ENCODE measurements at regions not wholly inside any gene's neighbourhood (a gene's known extent, or its start where the extent isn't known, plus 50 kb on each side); places are given as distances from the start of the nearest gene placed in this dataset.
"Not testable (repeated sequence)": the region's sequence is repeated elsewhere in the genome, so short reads cannot be mapped to it uniquely, and the experiment has no call there.

DNA sequence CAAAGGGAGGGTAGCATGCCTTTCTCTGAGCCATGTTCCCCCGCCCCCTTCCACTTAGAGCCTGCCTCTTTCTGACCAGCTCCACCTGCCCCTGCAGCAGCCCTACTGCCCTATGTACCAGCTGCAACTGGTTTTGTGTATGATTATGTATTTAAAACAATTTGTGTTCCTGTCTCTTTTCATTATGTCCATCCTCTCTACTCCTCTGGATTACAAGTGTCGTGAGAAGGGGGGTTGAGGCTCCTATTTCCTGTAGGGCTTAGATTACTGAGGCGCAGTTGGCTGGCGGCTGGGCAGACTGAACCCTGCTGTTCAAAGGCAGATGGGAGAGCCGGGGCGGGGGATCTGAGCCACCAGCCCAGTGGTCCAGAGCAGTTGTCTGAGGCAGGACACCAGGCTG lies 213.3 kb downstream of the KCNRG start:
- DNase-seq (ENCODE audit: low read depth in 2 of 2) = no peak

DNA sequence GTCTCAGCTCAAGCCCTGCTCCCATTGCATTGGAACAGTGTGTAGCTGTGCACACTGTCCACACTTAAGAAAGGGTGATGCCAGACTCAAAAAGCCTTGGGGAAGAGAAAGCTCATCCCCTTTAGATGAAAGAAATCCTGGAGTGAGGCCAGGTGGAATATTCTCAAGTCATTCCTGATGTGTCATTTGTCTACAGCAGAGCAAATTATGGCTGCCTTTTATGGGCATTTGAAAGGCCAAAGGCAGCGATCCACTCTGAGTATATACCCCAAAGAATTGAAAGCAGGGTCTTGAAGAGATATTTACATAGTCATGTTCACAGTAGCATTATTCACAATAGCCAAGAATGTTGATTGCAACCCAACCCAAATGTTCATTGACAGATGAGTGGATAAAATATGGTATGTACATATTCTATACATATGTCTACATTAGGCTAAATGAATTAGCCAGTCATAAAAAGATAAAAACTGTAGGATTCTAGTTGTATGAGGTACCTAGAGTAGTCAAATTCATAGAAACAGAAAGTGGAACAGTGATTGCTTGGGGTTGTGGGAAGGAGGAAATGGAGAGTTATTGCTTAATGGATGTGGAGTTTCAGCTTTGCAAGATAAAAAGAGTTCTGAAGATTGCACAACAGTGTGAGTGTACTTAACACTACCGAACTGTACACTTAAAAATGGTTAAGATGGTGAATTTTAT lies 214.9 kb downstream of the KCNRG start:
- peak; percentile 57 to 69 for DNase-seq (ENCODE audit: low read depth in 2 of 2)

DNA sequence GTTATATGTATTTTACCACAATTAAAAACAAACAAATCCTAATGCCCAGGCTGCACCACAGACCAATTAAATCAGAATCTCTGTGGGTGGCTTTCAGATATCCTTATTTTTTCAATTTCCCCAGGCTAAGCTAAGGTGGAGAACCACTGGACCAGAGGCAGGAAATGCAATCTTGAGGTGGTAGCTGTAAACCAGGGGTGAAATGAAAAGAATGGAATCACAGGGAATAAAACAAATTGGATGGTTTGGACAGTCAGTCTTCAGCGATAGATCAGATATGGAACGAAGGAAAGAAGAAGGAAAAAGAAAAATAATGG lies 215.4 kb downstream of the KCNRG start:
- no peak for DNase-seq (ENCODE audit: low read depth in 2 of 2)

DNA sequence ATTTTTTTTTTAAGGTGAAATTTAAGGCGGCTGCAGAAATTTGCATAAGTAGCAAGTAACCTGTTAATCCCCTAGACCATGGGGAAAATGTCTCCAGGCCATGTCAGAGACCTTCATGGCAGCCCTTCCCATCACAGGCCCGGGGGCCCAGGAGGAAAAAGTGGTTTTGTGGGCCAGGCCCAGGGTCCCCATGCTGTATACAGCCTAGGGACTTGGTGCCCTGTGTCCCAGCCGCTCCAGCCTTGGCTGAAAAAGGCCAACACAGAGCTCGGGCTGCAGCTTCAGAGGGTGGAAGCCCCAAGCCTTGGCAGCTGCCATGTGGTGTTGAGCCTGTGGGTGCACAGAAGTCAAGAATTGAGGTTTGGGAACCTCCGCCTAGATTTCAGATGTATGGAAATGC lies 218.3 kb downstream of the KCNRG start:
- not testable (repeated sequence) for DNase-seq (ENCODE audit: low read depth in 2 of 2)

DNA sequence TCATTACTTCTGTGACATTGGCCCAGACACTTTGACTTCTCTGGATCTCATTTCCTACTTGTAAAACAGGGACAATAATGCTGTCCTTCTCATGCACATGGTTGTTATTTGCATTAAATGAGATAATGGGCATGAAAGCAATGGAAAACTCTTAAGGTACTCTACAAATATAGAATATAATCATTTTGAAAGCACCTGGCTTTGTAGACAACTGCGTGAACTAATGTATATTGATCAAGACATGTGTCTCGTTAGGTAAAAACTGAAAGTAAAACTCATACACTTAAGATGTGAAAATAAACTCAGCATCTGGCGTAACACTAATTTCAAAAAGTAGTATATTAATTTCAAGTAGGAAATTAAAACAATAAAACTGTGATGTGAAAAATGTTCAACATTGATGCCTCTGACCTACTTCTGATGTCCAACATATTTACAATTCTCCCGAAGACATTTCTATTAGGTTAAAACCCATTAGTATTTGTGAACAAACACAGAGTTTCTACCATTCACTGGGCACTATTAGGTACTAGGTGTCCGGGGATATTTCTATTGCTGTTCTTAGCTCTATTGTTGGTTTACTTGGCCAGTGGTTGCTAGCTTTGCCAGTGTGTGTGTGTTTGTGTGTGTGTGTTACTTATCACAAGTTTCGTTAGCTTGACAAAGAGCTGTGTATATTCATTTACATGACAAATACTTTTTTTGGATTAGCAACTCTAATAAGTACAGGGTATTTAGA lies 220.5 kb downstream of the KCNRG start:
- no peak for DNase-seq (ENCODE audit: low read depth in 2 of 2)

DNA sequence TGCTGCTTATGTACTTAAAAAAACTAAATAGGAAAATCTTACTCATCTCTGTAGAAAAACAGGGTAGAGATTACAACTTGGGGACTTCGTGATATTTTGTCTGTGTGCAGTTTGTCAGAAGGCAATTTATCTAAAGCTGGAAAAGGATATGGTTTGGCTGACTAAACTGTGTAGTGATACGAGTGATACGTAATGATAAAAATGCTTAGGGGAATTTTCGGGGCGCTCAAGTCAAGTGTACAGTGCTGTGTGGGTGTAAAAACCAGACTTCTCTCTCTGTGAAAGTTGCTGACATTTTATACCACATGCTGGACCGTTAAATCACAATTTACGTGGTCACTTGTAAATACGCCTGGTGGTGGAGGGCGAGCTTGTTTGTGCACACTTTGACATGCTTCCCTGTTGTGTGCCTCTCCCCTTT lies 221.7 kb downstream of the KCNRG start:
- DNase-seq (ENCODE audit: low read depth in 2 of 2) = no peak

DNA sequence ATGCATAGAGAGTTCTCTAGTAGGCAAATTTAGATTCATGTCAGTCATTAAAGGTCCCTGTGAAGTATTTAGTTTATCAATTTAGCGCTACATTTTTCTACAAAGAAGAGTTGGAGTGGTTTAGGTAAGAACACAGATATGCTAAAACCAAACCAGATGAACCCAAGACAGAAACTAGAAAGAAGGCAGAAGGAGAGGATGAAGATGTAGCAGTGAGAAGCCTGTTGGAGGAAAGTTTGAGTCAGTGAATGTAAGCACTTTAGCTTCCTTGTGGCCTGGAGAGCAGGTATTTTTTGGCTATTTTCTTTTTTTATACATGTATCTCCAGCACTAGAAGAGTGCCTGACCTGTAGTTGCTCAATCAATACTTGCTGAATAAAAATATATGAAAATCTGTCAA lies 223.7 kb downstream of the KCNRG start:
- no peak for DNase-seq (ENCODE audit: low read depth in 2 of 2)

DNA sequence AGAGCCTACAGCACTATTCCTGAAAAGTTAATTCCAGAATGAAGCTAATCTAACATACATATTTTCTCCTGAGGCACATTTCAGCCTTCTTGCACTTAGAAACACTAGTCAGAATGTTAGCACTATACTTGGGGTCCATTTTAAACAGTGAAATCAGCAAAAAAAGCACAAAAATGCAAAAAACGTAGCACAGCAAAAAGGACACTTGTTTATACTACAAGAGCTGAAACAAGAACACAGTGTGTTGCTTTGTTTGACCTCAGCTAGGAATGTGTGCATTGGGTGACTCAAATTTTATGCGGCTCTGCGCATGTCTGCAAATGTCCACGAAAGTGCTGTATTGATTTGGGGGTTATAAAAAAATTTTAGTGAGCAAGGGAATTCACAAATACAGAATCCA lies 226.2 kb downstream of the KCNRG start:
- DNase-seq (ENCODE audit: low read depth in 2 of 2) = no peak

DNA sequence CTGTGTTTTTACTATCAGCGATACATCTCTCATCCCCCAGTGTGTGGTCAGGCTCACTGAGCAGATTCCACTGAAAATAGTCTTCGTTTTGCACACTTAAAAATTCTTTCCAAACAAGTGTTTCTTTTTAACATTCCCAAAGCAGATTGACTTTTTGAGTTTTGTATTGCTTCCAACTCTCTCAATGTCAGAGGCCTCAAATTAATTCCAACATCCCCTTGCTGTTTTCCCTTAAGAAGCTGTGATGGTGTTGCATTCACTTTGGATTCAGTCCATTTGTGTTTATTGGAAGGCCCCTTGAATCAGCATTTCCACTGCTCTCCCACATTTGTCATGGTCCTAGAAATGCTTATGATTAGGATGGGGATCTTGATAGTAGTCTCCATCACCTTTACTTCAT lies 228.7 kb downstream of the KCNRG start:
- no peak for DNase-seq (ENCODE audit: low read depth in 2 of 2)

DNA sequence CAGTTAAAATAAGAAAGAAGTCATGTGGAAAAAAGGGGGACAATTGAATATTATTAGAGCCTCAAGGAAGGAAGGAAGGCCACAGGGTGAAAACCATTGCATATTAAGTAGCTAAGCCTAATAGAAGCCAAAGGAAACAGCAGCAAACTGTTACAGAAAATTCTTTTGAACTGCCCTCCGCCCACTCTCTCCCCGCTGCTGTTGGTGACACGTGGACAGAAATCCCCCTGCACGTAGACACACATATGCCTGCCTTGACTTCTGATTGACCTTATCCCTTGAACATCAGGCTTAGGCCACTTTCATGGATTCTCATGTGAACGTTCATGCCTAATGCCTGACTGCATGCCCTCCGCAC lies 229.1 kb downstream of the KCNRG start:
- DNase-seq (ENCODE audit: low read depth in 2 of 2) = no peak

DNA sequence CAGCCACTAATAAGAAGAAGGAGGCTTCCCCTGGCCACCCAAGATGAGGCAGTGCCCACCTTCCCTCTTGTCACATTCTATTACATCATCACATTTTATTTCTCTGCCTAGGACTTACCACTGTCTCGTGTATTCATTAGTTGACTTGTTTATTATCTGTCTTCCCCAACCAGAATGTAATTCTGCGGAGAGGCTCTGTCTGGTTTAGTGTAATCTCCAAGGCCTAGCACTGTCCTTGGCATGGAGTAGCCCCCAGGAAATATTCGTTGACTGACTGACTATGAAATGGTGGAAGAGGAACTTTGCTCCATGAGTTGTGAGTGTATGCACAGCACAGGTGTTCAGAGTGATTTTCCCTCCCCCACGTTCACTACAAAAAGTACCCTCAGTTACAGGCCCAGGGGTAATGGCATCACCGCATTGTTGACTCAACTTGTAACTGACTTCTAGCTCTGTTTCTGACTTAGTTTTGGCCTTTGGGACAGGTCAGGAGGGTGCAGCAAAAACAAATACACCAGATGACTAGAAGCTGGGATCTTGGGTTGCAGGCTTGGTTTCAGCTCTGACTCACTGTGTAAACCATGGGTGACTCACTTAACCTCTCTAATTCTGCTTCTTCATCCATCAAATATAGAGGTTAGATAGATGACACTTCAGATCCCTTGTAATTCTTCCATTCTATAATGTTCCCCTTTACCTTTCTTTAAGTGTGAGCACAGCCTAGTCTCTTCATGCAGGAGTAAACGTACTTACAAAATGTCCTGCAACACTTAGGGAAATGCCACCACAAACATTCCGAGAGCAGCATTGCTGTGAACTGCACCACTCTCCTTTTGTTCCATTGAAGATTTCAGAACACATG lies 229.7 kb downstream of the KCNRG start:
- DNase-seq (ENCODE audit: low read depth in 2 of 2) = peak; percentile 44 to 48

DNA sequence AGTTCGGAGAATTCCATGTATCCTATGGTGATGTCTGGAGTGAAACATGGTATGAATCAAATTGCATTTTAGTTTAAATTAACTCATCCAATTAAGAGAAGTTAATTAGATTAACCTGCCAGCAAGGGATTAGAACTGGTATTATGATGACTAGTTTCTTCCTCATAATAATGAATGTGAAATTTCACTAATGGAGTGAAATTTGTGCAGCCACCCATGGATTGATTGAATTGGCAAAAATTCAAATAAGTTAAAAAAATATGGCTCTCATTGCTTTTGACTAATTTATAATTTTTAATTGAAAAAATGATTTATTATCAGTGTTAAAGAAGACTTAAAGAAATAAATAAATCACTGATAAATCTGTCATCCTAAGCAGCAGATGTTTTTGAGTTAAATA lies 232.0 kb downstream of the KCNRG start:
- DNase-seq (ENCODE audit: low read depth in 2 of 2) = no peak

DNA sequence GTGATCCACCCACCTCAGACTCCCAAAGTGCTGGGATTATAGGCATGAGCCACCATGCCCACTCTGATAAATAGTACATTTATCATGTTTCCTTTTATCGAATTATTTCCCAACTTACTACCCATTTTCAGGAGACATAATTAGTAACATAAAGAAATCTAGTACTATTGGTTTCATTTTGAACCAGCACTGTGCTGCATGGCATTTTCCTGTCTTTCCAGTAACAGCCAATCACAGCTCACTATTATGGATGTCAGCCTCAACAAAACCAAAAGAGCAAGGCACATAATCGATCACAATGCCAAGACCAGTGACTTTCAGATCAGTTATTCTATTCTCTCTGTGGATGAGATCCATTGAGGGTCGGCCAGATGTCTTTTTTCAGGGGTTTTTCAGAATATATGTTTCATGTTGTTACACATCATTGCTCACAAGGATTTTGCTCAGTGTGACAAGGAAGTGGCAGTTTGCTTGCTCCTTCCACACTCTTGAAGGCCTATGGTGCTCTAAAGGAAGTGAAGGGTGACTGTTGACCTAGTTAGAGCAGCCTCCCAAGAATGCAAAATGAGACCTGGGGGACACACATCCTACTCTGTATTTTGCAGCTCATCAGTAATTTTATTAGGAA lies 233.4 kb downstream of the KCNRG start:
- DNase-seq (ENCODE audit: low read depth in 2 of 2) = no peak

DNA sequence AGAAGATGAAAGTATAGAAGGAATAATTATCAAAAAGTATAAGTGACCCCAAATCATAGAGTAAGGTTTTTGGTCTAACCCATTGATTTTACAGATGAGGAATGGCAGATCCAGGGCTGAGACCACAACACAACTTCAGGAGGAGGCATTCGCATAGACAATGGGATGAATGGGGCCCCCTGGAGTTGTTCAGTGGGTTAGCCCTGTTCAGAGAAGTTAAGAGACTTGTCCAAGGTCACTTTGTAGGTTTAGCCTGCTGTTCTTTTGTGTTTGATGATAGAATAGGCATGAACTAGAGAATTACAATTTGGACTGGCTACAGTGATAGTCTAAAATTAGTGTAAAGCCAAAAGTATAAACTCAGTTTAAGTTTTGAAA lies 233.9 kb downstream of the KCNRG start:
- DNase-seq (ENCODE audit: low read depth in 2 of 2) = no peak

DNA sequence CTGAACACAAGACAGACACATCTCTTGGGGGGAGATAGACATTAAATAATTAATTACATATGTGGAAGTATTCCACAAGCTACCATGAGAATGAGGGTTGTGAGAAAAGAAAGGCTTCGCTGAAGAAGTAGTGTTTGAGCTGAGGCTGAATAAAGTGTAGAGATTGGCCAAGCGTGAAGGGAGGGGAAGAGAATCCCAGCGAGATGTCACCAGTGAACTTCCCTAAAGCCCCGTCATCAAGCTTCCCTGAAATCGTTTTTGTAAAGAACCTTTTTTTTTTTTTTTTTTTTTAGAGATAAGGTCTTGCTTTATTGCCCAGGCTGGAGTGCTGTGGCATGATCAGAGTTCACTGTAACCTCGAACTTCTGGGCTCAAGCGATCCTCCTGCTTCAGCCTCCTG lies 235.2 kb downstream of the KCNRG start:
- DNase-seq (ENCODE audit: low read depth in 2 of 2) = no peak

DNA sequence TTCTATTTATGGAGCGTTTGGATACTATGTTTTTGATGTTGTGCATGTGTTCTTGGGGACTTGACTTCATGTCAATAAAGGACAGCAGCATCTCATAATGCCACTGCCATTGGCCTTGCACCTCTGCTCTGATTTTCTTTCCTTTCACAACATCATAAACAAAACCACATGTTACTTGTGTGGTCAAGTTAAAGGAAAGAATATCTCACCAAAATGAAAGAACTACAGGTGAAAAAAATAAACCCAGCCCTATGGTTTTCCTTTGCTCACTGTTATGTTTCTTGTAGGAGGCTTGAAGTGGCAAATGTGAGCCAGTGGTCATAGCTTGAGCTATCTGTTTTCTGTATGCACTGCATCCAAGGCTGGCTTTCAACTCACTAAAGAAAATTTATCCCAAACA lies 240.4 kb downstream of the KCNRG start:
- no peak for DNase-seq (ENCODE audit: low read depth in 2 of 2)

DNA sequence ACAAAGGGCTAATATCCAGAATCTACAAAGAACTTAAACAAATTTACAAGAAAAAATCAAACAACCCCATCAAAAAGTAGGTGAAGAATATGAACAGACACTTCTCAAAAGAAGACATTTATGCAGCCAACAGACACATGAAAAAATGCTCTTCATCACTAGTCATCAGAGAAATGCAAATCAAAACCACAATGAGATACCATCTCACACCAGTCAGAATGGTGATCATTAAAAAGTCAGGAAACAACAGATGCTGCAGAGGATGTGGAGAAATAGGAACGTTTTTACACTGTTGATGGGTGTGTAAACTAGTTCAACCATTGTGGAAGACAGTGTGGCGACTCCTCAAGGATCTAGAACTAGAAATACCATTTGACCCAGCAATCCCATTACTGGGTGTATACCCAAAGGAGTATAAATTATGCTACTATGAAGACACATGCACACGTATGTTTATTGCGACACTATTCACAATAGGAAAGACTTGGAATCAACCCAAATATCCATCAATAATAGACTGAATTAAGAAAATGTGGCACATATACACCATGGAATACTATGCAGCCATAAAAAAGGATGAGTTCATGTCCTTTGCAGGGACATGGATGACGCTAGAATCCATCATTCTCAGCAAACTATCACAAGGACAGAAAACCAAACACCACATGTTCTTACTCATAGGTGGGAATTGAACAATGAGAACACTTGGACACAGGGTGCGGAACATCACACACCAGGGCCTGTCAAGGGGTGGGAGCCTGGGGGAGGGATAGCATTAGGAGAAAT lies 241.5 kb downstream of the KCNRG start:
- not testable (repeated sequence) for DNase-seq (ENCODE audit: low read depth in 2 of 2)

DNA sequence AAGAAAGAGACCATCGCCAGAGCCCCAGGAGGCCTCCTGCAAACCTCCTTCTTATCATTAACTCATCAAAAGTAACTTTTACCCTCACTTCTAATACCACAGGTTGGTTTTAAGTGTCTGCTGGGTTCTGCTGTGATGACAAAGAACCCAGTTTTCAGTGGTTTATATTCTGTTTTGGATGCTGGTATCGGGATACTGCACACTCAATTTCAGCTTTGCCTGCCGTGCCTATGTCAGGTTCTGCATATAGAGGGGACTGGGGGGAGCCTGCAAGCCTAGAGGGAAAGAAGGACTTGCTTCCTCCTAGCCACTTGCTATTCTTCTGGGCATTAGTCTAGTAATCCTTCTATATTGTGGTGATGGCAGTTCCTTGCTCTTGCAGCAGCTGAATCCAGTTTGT lies 242.4 kb downstream of the KCNRG start:
- DNase-seq (ENCODE audit: low read depth in 2 of 2) = no peak

DNA sequence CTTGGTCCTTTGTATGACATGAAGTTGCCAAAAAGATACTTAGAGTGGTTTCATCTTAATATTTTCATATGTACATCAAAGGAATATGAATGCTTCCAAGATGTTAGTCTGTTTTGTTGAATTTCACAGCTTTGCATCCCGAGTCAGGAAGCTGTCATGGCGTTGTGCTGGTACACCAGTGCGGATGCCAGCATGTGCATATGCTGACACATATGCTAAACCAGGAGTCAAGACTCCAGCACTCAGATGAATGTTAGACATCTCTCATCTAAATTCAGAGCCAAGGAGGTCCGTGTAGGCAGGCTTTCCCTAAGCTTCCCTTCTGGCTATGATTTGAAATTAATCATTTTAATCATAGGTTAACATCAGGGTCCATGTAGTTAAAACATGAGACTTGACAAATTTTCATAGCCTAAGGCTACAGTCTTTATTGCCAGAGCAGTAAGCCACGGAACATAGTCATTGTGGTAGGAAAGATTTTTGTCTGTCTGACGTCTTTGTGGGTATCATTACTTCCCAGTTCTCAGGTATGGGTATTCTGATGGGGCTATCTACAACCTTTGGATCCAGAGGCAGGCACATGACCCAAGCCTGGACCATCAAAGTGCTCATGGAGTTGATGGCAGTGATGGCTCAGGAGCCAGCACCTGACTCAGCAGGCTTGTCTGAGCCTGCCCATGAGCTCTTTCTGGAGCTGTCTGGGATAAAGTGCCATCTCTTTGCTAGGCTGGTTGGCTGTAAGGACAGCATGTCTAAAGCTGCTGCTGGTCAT lies 246.1 kb downstream of the KCNRG start:
- DNase-seq (ENCODE audit: low read depth in 2 of 2) = no peak

DNA sequence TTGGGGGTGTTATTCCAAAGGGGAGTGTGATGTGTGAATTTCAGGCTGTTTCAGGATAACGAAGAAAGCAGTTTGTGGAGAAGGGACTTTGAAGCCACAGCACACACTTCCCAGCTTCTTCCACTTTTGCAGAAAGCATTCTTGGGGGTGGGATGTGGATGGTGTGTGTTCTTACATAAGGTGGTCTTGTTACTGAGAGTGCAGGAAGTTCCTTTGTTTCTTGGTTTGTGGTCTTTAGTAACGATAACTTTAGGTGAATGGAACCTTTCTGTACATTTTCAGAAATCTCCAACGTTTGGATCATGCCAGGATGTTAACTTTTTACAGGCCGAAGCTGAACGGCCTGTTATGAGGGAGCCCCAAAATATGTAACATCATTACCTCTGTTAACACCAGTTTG lies 251.8 kb downstream of the KCNRG start:
- no peak for DNase-seq (ENCODE audit: low read depth in 2 of 2)

DNA sequence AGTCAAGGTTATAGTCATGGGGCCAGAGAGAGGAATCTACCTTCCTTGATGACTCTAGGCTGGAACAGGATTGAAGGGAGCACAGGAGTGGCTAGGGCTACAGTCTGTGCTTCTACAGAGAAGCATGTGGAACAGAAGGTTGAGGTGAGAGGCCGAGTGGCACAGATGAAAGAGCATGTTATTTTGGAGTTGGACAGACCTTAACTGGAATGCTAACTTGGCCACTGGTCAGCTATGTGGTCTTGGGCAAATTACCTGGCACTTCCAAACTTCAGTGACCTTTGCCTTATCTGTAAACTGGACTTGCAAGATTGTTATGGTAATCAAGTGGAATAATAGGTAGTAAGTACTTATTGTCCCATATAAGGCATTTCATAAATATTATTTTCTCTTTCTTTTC lies 252.7 kb downstream of the KCNRG start:
- DNase-seq (ENCODE audit: low read depth in 2 of 2) = no peak

Measured in fibroblast of skin of left quadriceps (primary cell).